Common myeloid progenitor, CD34-positive (primary cell): ENCODE measurements at regions not wholly inside any gene's neighbourhood (a gene's known extent, or its start where the extent isn't known, plus 50 kb on each side); places are given as distances from the start of the nearest gene placed in this dataset.

Experiments used
- CTCF ChIA-PET: fragments of 350-600 bp; sonication (Branson Sonifier 250); formaldehyde crosslinking; loops from one replicate; lab custom pipeline; 2021; ENCODE audit warnings: antibody characterized with exemption; lab: Charles Lee
- POLR2A ChIA-PET: fragments of 350-600 bp; sonication (Branson Sonifier 250); formaldehyde crosslinking; loops from one replicate; lab custom pipeline; 2021; ENCODE audit warnings: antibody characterized with exemption; lab: Charles Lee
- DNase-seq, 3 donors: peaks; one replicate each; pipeline versions ENCODE4 v3.0.0 to v3.0.0-alpha.2; 2013
- H3K27ac ChIP-seq, 2 experiments: 1 replicate in 1 of 2; 2 replicates in 1 of 2; pipeline ENCODE4 v1.7.0; 2013; ENCODE audit warnings: inconsistent platforms in 2 of 2, low read length in 2 of 2, mild to moderate bottlenecking in 2 of 2, low read depth in 1 of 2, moderate library complexity in 1 of 2; ENCODE audit not compliant: severe bottlenecking in 2 of 2, insufficient read depth in 1 of 2, poor library complexity in 1 of 2
- H3K27me3 ChIP-seq, 5 experiments: replicated peaks in 2 of 5; 1 replicate in 3 of 5; 2 replicates in 2 of 5; pipeline versions ENCODE4 v1.6.1 to v1.7.0; 2013; ENCODE audit warnings: low read length in 4 of 5, mild to moderate bottlenecking in 2 of 5, moderate library complexity in 2 of 5, inconsistent platforms in 1 of 5; ENCODE audit not compliant: insufficient read depth in 5 of 5, control insufficient read depth in 4 of 5
- H3K36me3 ChIP-seq, 4 experiments: 1 replicate in 2 of 4; 2 replicates in 2 of 4; pipeline versions ENCODE4 v1.6.1 to v1.7.0; 2013; ENCODE audit warnings: low read length in 3 of 4, control low read depth in 1 of 4, mild to moderate bottlenecking in 1 of 4; ENCODE audit not compliant: control insufficient read depth in 4 of 4, insufficient read depth in 4 of 4
- H3K4me1 ChIP-seq, 4 experiments: 1 replicate in 3 of 4; 2 replicates in 1 of 4; pipeline versions ENCODE4 v1.6.1 to v1.7.1; 2013; ENCODE audit warnings: low read length in 3 of 4, mild to moderate bottlenecking in 3 of 4, control low read depth in 1 of 4, inconsistent platforms in 1 of 4, moderate library complexity in 1 of 4; ENCODE audit not compliant: control insufficient read depth in 4 of 4, insufficient read depth in 4 of 4; ENCODE audit errors: control extremely low read depth in 1 of 4
- H3K4me3 ChIP-seq, 7 experiments: 1 replicate in 4 of 7; 2 replicates in 3 of 7; pipeline versions ENCODE4 v1.5.1 to v1.7.0; 2013; ENCODE audit warnings: mild to moderate bottlenecking in 7 of 7, low read length in 6 of 7, moderate library complexity in 6 of 7, inconsistent platforms in 2 of 7, low read depth in 2 of 7, control low read depth in 1 of 7; ENCODE audit not compliant: insufficient read depth in 4 of 7, control insufficient read depth in 1 of 7; ENCODE audit errors: extremely low read depth in 1 of 7
- H3K9me3 ChIP-seq, 5 experiments: 1 replicate in 4 of 5; 2 replicates in 1 of 5; pipeline versions ENCODE4 v1.6.1 to v1.7.1; 2013; ENCODE audit warnings: low read length in 4 of 5, mild to moderate bottlenecking in 2 of 5, inconsistent platforms in 1 of 5, low read depth in 1 of 5, moderate library complexity in 1 of 5; ENCODE audit not compliant: control insufficient read depth in 4 of 5, insufficient read depth in 2 of 5; ENCODE audit errors: control extremely low read depth in 1 of 5
- WGBS: methylation state at CpG from one replicate; pipeline ENCODE4 v1.1.5; 2013; ENCODE audit not compliant: insufficient coverage; 5-methylcytosine and 5-hydroxymethylcytosine counted together

GRCh38 chr14:22334627-22335026 is 254.4 kb downstream of the DAD1 start:
- no peak for DNase-seq
- no peak overlapping the region for H3K27ac ChIP-seq
- peaks cover 0 to 8% (median 2%) of the 10 kb centered on the region in 5 experiments for H3K9me3 ChIP-seq
- H3K36me3 ChIP-seq, result no peaks in the 10 kb centered on the region
- ChIA-PET POLR2A (no interaction called here), CTCF (interaction anchor here (0.6 to 1.3 kb wide), 2 partner anchors 23 to 86 kb away, joined by 3 read pairs; no protein-coding TSS in a partner anchor)
- H3K4me1 ChIP-seq, result no peaks in the 10 kb centered on the region
- 100% methylated on average over 4 of the region's 4 CpGs for WGBS
- no peaks in the 10 kb centered on the region for H3K27me3 ChIP-seq
- H3K4me3 ChIP-seq, result no peak overlapping the region

GRCh38 chr14:22334275-22334577 is 254.8 kb downstream of the DAD1 start:
- Histone ChIP-seq H3K4me1 (no peaks in the 10 kb centered on the region), H3K27me3 (no peaks in the 10 kb centered on the region), H3K27ac (no peak overlapping the region), H3K4me3 (no peak overlapping the region), H3K36me3 (no peaks in the 10 kb centered on the region), H3K9me3 (peaks cover 2 to 12% (median 5%) of the 10 kb centered on the region in 5 experiments)
- ChIA-PET CTCF (interaction anchor here (1.3 kb wide), 1 partner anchor 23 kb away, joined by 3 read pairs; no protein-coding TSS in a partner anchor), POLR2A (no interaction called here)
- no CpG with 5 or more reads among the region's 4 CpGs for WGBS
- DNase-seq, result no peak

- Histone ChIP-seq H3K36me3 (no peaks in the 10 kb centered on the region), H3K27me3 (no peaks in the 10 kb centered on the region), H3K4me3 (no peak overlapping the region), H3K4me1 (no peaks in the 10 kb centered on the region), H3K27ac (no peak overlapping the region), H3K9me3 (peaks cover 5 to 18% (median 6%) of the 10 kb centered on the region in 5 experiments)
- 73% methylated on average over 2 of the region's 6 CpGs for WGBS
- CTCF ChIA-PET, result interaction anchor here (0.6 to 1.3 kb wide), 3 partner anchors 24 to 191 kb away, joined by 3 read pairs; no protein-coding TSS in a partner anchor
- DNase-seq, result peak in 2 of 3 donors; percentile 11 to 32
- POLR2A ChIA-PET, result no interaction called here
Measured at GRCh38 chr14:22333422-22334274, 255.4 kb downstream of the DAD1 start.

- ChIA-PET CTCF (interaction anchor here (0.6 to 2.0 kb wide), 3 partner anchors 13 to 190 kb away, joined by 3 to 9 read pairs (median 3); no protein-coding TSS in a partner anchor), POLR2A (no interaction called here)
- Histone ChIP-seq H3K9me3 (peaks cover 5 to 25% (median 9%) of the 10 kb centered on the region in 5 experiments), H3K27ac (no peak overlapping the region), H3K27me3 (peaks cover 0 to under 1% (median 0%) of the 10 kb centered on the region in 5 experiments), H3K4me3 (no peak overlapping the region), H3K4me1 (no peaks in the 10 kb centered on the region), H3K36me3 (no peaks in the 10 kb centered on the region)
- no peak for DNase-seq
- 100% methylated on average over 2 of the region's 2 CpGs for WGBS
Measured at GRCh38 chr14:22332686-22333421, 256.2 kb downstream of the DAD1 start.

GRCh38 chr14:22329371-22329770 is 259.7 kb downstream of the DAD1 start:
- ChIA-PET CTCF (interaction anchor here (1.8 kb wide), 1 partner anchor 8 kb away, joined by 5 read pairs; no protein-coding TSS in a partner anchor), POLR2A (interaction anchor here (1.1 kb wide), 1 partner anchor 10 kb away, joined by 4 read pairs; no protein-coding TSS in a partner anchor)
- 80% methylated on average over 3 of the region's 3 CpGs for WGBS
- Histone ChIP-seq H3K27me3 (peaks cover 0 to 2% (median 0%) of the 10 kb centered on the region in 5 experiments), H3K36me3 (no peaks in the 10 kb centered on the region), H3K4me3 (no peak overlapping the region), H3K9me3 (peaks cover 5 to 30% (median 9%) of the 10 kb centered on the region in 5 experiments), H3K27ac (no peak overlapping the region), H3K4me1 (no peaks in the 10 kb centered on the region)
- no peak for DNase-seq

GRCh38 chr14:22325676-22326400 is 263.2 kb downstream of the DAD1 start:
- DNase-seq, result no peak
- H3K27ac ChIP-seq, result no peak overlapping the region
- WGBS, result 76% methylated on average over 2 of the region's 2 CpGs
- H3K27me3 ChIP-seq, result peaks cover 0 to 5% (median 0%) of the 10 kb centered on the region in 5 experiments
- H3K4me1 ChIP-seq, result no peaks in the 10 kb centered on the region
- ChIA-PET POLR2A (no interaction called here), CTCF (interaction anchor here (1.1 to 1.5 kb wide), 2 partner anchors 12 to 56 kb away, joined by 3 read pairs; no protein-coding TSS in a partner anchor)
- no peak overlapping the region for H3K4me3 ChIP-seq
- no peaks in the 10 kb centered on the region for H3K36me3 ChIP-seq
- H3K9me3 ChIP-seq, result peaks cover 5 to 30% (median 9%) of the 10 kb centered on the region in 5 experiments
